Erythroblast (primary cell): ENCODE measurements at regions not wholly inside any gene's neighbourhood (a gene's known extent, or its start where the extent isn't known, plus 50 kb on each side); places are given as distances from the start of the nearest gene placed in this dataset.

Experiments used
- DNase-seq, 2 experiments: peaks; one replicate each; lab custom pipeline; 2025; lab: John Stamatoyannopoulos, UW
- GATA1 ChIP-seq: IDR thresholded peaks from 2 replicates; pipeline ENCODE4 v1.6.1; 2011; ENCODE audit warnings: low read depth, mild to moderate bottlenecking, control low read depth, low read length, moderate library complexity
- POLR2A ChIP-seq: IDR thresholded peaks from 2 replicates; pipeline ENCODE4 v1.6.1; 2011; ENCODE audit warnings: mild to moderate bottlenecking, low read length

- no peak for TF ChIP-seq GATA1
- no peak for TF ChIP-seq POLR2A
These were observed 161.2 kb upstream of the ECI2 start for GRCh38 chr6:4296552-4296951.

GRCh38 chr6:4295783-4296155, 160.4 kb upstream of the ECI2 start:
- DNase-seq: no peak
- TF ChIP-seq POLR2A: no peak
- no peak for TF ChIP-seq GATA1

More at GRCh38 chr6:4296552-4296951, 161.2 kb upstream of the ECI2 start:
- DNase-seq: no peak

- no peak for DNase-seq
- no peak for TF ChIP-seq GATA1
- TF ChIP-seq POLR2A: no peak
These were observed 159.8 kb upstream of the ECI2 start for GRCh38 chr6:4295058-4295782.

- DNase-seq: no peak
- TF ChIP-seq POLR2A: no peak
These were observed 159.3 kb upstream of the ECI2 start for GRCh38 chr6:4294636-4295035.

- DNase-seq: peak; percentile 39 to 77
These were observed 156.4 kb upstream of the ECI2 start for GRCh38 chr6:4291453-4292403.

GRCh38 chr6:4289770-4290320, 154.5 kb upstream of the ECI2 start:
- TF ChIP-seq POLR2A: no peak
- TF ChIP-seq GATA1: no peak
- no peak for DNase-seq

More at GRCh38 chr6:4291453-4292403, 156.4 kb upstream of the ECI2 start:
- TF ChIP-seq GATA1 (no peak), POLR2A (no peak)

- TF ChIP-seq GATA1: no peak
- TF ChIP-seq POLR2A: no peak
- no peak for DNase-seq
These were observed 152.5 kb upstream of the ECI2 start for GRCh38 chr6:4287811-4288244.

GRCh38 chr6:4287372-4287771, 152.0 kb upstream of the ECI2 start:
- no peak for DNase-seq
- TF ChIP-seq POLR2A: no peak
- no peak for TF ChIP-seq GATA1

GRCh38 chr6:4282926-4283325, 147.6 kb upstream of the ECI2 start:
- TF ChIP-seq POLR2A: no peak
- no peak for TF ChIP-seq GATA1
- DNase-seq: no peak

- peak; percentile 21 to 54 for DNase-seq
These were observed 146.2 kb upstream of the ECI2 start for GRCh38 chr6:4281341-4282293.

GRCh38 chr6:4280707-4281106, 145.3 kb upstream of the ECI2 start:
- TF ChIP-seq GATA1 (no peak), POLR2A (no peak)
- no peak for DNase-seq

More at GRCh38 chr6:4281341-4282293, 146.2 kb upstream of the ECI2 start:
- TF ChIP-seq POLR2A: no peak
- TF ChIP-seq GATA1: no peak

- no peak for TF ChIP-seq GATA1
- no peak for TF ChIP-seq POLR2A
- DNase-seq: no peak
These were observed 144.7 kb upstream of the ECI2 start for GRCh38 chr6:4280031-4280430.

GRCh38 chr6:4274382-4275082, 139.2 kb upstream of the ECI2 start:
- DNase-seq: peak; percentile 86 to 90
- TF ChIP-seq GATA1: no peak
- TF ChIP-seq POLR2A: no peak
